ENCODE measurements at regions not wholly inside any gene's neighbourhood (a gene's known extent, or its start where the extent isn't known, plus 50 kb on each side); places are given as distances from the start of the nearest gene placed in this dataset.

DNA sequence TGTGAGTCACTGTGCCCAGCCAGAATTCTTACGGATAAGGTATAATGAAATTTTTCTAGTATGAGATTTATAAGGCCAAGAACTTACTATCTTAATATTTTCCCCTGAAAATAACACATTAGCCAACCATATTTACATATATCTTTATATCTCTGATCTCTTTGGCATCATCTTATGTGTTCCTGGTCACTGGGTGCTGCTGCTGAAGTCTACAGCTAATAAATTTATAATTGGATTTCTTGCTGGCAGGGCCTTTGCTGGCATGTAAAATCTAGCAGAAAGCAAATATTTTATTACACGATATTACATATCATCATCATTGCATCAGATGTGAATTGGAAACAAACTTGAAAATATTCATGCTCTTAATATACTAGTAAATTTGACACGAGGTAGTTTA lies 590.7 kb downstream of the ANXA1 start:
- no peak for DNase-seq (ENCODE audit: low read depth)
- H3K4me3 ChIP-seq (ENCODE audit: control insufficient read depth, low read depth, low read length): no peak overlapping the region
- TF ChIP-seq, protein P1, sequence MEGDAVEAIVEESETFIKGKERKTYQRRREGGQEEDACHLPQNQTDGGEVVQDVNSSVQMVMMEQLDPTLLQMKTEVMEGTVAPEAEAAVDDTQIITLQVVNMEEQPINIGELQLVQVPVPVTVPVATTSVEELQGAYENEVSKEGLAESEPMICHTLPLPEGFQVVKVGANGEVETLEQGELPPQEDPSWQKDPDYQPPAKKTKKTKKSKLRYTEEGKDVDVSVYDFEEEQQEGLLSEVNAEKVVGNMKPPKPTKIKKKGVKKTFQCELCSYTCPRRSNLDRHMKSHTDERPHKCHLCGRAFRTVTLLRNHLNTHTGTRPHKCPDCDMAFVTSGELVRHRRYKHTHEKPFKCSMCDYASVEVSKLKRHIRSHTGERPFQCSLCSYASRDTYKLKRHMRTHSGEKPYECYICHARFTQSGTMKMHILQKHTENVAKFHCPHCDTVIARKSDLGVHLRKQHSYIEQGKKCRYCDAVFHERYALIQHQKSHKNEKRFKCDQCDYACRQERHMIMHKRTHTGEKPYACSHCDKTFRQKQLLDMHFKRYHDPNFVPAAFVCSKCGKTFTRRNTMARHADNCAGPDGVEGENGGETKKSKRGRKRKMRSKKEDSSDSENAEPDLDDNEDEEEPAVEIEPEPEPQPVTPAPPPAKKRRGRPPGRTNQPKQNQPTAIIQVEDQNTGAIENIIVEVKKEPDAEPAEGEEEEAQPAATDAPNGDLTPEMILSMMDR (conservative IDR thresholded peaks at IDR 0.05; ENCODE audit: control insufficient read depth, insufficient read depth, low read depth, low read length): no peak

DNA sequence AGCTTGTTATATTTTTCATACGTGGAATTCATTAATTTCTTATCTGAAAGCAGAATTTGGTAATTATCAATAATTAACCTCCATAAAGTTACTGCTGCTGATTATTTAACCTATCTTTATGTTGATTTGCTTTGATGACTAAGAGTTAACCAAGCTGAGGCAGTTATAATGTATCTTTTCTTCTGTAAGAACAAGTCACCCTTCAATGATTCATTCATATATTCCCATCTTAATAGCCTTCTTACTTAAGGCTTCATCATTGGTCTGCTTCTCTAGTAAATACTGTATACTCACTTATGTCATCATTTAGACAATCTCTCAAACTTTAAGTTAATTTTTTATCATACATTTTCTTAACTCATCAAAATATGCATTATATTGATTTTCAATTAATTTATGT lies 592.2 kb downstream of the ANXA1 start:
- TF ChIP-seq, protein P1 (conservative IDR thresholded peaks at IDR 0.05; ENCODE audit: control insufficient read depth, insufficient read depth, low read depth, low read length): no peak
- peak; percentile 68 for DNase-seq (ENCODE audit: low read depth)
- H3K4me3 ChIP-seq (ENCODE audit: control insufficient read depth, low read depth, low read length): no peak overlapping the region

DNA sequence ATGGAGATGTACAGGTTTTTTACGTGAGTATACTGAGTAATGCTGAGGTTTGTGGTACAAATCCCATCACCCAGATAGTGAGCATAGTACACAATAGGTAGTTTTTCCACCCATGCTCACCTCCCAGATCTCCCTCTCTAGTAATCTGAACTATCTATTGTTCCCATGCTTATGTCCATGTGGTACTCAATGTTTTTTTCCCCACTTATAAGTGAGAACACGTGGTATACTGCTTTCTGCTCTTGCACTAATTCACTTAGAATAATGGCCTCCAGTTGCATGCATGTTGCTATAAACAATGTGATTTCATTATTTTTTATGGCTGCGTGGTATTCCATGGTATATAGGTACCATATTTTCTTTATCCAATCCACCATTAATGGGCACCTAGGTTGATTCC lies 593.9 kb downstream of the ANXA1 start:
- DNase-seq (ENCODE audit: low read depth): no peak
- TF ChIP-seq, protein P1 (conservative IDR thresholded peaks at IDR 0.05; ENCODE audit: control insufficient read depth, insufficient read depth, low read depth, low read length): no peak
- H3K4me3 ChIP-seq (ENCODE audit: control insufficient read depth, low read depth, low read length): no peak overlapping the region

DNA sequence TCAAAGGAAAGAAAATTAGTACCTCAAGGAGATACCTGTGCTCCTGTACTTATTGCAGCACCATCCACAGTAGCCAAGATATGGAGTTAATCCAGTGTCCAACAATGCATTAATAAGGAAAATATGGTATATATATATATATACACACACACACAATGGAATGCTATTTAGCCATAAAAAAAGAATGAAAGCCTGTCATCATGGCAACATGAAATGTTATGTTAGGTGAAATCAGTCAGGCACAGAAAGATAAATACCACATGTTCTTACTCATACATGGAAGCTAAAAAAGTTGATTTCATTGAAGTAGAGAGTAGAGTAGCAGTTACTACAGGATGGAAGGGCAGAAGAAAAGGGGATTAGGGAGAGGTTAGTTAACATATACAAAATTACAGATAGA lies 601.5 kb downstream of the ANXA1 start:
- DNase-seq (ENCODE audit: low read depth): peak; percentile 62
- TF ChIP-seq, protein P1 (conservative IDR thresholded peaks at IDR 0.05; ENCODE audit: control insufficient read depth, insufficient read depth, low read depth, low read length): no peak
- H3K4me3 ChIP-seq (ENCODE audit: control insufficient read depth, low read depth, low read length): no peak overlapping the region

DNA sequence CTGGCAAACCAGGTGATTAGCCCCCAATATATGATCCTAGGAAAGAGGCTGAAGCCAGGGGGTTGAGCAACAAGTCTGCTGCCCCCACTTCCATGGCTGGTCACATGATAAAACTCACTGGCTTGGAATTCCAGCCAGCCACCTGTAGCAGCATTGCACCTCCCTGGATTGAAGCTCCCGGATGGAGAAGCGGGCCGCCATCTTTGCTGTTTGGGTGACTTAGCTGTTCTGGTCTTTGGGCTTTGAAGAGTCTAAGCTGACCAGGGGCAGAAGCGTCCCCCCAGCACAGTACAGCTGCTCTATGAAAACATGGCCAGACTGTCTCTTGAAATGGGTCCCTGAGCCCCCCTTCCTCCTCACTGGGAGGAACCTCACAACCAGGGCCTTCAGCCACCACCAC lies 610.2 kb downstream of the ANXA1 start:
- no peak for DNase-seq (ENCODE audit: low read depth)
- TF ChIP-seq, protein P1 (conservative IDR thresholded peaks at IDR 0.05; ENCODE audit: control insufficient read depth, insufficient read depth, low read depth, low read length): no peak
- H3K4me3 ChIP-seq (ENCODE audit: control insufficient read depth, low read depth, low read length): no peak overlapping the region

DNA sequence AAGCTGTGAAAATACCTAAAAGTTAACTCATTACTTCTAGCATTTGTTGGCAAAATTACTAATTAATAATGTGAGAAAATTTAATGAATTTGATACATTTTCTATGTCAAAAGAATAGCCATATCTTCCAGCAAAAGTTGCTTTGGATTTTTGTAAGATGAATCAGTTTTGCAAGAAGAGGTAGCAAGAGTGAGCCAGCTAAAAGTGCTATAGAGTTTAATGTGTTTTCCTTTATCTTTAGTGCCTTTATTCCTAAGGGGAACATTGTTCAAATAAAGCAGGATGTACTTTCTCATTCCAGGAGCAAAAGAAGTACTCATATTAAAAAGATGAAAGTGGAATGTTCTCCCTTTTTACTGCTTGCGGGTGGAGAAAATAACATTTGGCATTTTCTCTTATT lies 622.2 kb downstream of the ANXA1 start:
- DNase-seq (ENCODE audit: low read depth): peak; percentile 28
- H3K4me3 ChIP-seq (ENCODE audit: control insufficient read depth, low read depth, low read length): no peak overlapping the region
- TF ChIP-seq, protein P1 (conservative IDR thresholded peaks at IDR 0.05; ENCODE audit: control insufficient read depth, insufficient read depth, low read depth, low read length): no peak

DNA sequence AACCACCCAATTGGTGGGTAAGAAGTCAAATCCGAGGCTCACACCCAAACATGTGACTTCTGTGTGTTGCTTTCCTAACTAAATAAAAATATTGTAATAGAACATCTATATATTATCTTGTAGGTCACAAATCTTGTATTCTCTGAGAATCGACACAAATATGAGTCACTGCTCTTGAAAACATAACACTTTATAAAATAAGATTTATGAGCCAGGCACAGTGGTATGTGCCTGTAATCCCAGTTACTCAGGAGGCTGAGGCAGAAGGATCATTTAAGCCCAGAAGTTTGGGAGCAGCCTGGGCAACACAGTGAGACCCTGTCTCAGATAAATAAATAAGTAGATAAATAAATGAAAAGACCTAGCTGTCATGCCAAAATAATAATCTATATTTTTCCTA lies 624.1 kb downstream of the ANXA1 start:
- TF ChIP-seq, protein P1 (conservative IDR thresholded peaks at IDR 0.05; ENCODE audit: control insufficient read depth, insufficient read depth, low read depth, low read length): no peak
- DNase-seq (ENCODE audit: low read depth): peak; percentile 63
- H3K4me3 ChIP-seq (ENCODE audit: control insufficient read depth, low read depth, low read length): no peak overlapping the region
